AG09309 (cell line): ENCODE measurements at regions not wholly inside any gene's neighbourhood (a gene's known extent, or its start where the extent isn't known, plus 50 kb on each side); places are given as distances from the start of the nearest gene placed in this dataset.

Source experiments
- DNase-seq: peaks from one replicate; pipeline ENCODE4 v3.0.0-alpha.2; 2010; ENCODE audit warnings: low read depth
- H3K4me3 ChIP-seq: 2 replicates; pipeline ENCODE4 v1.5.1; 2011; ENCODE audit warnings: mild to moderate bottlenecking, low read depth, low read length, moderate library complexity; ENCODE audit not compliant: control insufficient read depth
- TF ChIP-seq, protein P1 (sequence below): IDR thresholded peaks from 2 replicates; pipeline ENCODE4 v1.5.1; 2011; ENCODE audit warnings: mild to moderate bottlenecking, low read depth, low read length, inconsistent platforms; ENCODE audit not compliant: insufficient read depth, control insufficient read depth; ENCODE audit errors: missing control alignments

DNA sequence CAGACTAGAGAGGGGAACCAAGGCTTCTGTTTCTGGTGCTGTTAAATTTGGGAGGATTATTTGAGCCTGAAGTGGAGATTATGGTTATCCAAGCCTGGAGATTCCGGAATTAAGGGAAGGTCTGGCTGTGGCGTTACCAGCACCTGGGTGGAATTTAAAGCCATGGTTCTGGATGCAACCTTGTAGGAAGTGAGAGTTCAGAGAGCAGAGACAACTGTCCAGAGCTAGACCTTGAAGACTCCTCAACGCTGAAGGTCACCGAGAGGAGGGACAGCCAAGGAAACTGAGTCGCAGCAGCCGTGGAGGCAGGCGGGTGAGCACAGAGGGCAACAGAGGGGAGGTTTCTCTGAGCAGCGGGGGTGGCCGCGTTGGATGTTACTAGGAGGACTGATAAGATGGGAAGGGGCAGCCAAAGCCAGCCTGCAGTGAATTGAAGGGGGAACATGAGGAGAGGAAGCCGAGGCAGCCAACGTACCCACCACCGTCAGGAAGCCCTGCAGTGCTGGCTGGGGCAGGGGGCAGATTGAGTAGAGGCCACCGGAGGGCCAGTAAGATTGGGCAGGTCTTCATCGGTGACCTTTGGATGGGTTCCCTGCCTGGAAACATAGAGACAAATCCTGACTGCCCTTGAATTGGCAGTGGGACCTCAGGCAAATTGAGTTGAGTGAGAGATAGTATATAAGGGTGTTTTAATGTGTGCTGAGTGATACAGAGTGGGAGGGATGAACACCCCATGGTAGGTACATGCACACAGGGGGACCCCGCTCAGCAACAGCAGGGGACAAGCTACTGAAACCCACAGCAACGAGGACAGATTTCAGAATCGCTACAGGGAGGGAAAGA is 90.3 kb downstream of the SNX5 start:
- no peak overlapping the region for H3K4me3 ChIP-seq
- TF ChIP-seq, protein P1, sequence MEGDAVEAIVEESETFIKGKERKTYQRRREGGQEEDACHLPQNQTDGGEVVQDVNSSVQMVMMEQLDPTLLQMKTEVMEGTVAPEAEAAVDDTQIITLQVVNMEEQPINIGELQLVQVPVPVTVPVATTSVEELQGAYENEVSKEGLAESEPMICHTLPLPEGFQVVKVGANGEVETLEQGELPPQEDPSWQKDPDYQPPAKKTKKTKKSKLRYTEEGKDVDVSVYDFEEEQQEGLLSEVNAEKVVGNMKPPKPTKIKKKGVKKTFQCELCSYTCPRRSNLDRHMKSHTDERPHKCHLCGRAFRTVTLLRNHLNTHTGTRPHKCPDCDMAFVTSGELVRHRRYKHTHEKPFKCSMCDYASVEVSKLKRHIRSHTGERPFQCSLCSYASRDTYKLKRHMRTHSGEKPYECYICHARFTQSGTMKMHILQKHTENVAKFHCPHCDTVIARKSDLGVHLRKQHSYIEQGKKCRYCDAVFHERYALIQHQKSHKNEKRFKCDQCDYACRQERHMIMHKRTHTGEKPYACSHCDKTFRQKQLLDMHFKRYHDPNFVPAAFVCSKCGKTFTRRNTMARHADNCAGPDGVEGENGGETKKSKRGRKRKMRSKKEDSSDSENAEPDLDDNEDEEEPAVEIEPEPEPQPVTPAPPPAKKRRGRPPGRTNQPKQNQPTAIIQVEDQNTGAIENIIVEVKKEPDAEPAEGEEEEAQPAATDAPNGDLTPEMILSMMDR = no peak
- DNase-seq = no peak

DNA sequence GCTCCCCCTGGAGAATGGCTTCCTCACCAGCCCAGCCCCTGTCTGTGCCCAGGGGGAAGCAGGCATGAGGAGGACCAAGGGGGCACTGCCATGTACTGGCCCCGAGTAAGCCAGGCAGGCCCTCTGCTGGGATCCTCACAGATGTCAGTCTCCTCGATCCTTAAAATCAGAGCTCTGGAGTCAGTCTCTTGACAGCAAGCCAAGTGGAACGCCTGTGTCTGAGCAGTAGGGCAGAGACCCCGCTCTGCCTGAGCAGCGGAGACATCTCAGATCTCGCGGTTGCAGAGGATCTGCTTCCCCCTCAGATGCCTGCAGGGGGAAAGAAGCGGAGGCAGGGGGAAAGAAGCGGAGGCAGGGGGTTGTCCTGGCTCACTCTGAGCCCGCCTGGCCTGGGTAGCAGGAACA is 92.6 kb downstream of the SNX5 start:
- TF ChIP-seq, protein P1 = no peak
- no peak overlapping the region for H3K4me3 ChIP-seq
- DNase-seq = no peak

DNA sequence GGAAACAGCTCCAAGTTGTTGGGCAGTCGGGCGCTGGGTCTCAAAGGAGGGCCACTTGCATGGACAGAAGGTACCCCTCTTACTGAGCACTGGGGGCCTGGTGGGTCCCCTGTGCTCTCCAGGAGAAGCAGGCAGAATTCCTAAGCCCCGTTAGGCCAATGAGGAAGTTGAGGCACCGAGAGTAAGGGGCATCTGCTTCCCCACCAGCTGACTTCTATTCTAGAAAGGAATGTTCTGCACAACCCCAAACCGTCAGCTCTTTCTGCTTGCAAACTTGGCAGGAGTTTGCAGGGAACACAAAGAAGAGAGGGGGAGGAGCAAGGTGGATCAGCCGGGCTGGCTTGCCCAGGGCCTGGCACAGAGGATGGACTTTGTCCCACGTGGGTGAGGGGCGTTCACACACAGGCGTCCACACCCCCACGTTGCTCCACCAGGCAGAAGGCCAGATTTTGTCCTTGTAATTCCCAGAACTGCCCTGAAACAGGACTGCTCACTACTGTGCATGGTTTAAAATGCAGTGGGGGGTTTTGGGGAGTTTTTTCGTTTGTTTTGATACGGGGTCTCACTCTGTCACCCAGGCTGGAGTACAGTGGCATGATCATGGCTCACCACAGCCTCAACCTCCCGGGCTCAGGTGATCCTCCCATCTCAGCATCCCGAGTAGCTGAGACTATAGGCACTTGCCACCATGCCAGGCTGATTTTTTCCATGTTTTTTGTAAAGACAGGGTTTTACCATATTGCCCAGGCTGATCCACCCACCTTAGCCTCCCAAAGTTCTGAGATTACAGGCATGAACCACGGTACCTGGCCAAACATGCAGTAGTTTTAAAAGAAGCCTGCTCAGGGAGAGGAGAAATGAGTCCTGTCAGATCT is 93.3 kb downstream of the SNX5 start:
- peak; percentile 57 for DNase-seq
- H3K4me3 ChIP-seq = no peak overlapping the region
- TF ChIP-seq, protein P1 = no peak

DNA sequence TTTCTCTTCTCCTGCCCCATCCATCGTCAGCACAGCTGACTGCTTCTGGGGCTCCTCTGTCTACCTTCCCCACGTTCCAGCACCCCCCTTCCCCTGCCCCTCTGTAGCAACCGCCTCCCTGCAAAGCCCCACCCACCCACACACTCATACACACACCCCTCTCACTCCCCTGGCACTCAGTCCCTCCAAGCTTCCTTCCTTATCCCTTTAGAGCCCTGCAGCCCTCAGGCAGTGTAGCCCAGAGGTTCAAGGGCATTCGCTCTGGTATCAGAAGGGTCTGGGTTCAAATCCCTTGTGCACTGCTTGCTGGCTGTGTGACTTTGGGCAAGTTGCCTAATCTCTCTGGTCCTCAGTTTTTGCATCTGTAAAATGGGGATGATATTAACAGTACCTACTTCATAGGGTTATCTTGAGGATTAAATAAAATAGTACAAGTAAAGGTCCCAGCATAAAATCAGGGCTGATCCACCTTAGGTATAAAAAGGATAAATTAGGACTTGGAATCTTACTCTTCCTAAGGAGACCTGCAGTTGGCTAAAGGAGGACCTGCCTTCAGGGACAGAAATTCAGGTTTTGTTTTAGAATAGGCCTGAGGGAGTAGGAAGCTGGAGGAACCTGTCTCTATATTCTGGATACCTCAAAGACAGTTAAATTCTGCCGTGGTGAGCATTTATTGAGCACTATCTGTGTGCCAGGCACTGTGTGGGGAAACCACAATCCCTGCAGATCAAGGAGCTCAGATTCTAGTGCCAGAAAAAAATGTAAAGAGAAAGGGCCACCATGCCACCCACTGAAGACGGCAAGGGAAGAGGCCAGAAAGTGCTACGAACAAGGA is 94.1 kb downstream of the SNX5 start:
- no peak for DNase-seq
- TF ChIP-seq, protein P1 = no peak
- no peak overlapping the region for H3K4me3 ChIP-seq

DNA sequence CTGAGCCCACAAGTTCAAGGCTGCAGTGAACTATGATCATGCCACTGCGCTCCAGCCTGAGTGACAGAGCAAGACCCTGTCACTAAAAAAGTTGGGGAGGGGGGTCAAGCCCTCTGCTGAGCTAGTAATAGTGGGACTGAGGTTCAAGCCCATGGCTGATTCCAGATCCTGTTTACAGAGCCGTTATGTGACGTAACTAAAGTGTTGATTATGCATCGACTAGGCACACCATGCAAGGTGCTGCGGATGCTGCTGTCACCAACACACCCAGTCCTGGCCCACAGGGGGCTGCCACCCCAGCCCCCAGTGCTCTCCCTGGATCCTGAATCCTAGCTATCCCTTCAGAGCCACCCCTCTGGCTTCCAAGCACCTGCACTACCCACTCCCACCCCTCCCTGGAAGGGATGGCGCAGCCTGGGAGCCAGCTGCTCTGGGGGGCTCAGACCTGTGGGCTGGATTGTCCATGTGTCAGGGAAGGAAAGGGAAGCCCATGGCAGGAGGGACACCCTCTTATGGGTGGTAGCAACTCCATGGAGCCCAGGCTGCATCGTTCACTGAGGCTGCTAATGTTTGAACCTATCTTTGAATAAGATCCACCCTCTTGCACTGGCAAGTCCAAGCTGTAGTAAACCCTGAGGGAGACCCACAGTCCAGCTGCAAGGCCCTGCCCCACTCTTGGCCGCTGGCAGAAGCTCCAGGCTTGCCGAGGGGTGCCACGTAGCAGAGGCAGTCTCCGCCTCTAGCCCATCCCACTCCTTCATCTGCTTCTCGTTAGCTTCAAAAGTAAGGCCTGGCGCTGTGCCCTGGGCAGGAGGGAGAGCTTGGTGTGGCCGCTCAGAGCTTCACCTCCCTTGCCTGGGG is 95.0 kb downstream of the SNX5 start:
- TF ChIP-seq, protein P1 = no peak
- H3K4me3 ChIP-seq = no peak overlapping the region
- DNase-seq = peak; percentile 95

DNA sequence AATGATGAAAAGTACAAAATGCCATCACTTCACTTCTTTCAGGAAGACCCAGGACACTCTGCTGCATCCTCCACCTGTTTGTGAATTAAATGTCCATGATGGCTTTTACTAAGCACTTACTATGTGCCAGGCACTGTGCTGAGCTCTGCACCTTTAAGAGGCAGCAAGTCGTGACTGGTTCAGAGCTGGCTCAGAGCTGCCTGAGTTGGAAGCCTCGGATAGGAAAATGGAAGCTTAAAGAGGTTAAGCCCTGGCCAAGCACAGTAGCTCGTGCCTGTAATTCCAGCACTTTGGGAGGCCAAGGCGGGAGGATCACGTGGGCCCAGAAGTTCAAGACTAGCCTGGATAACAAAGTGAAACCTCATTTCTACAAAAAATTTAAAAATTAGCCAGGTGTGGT is 95.6 kb downstream of the SNX5 start:
- TF ChIP-seq, protein P1 = no peak
- DNase-seq = no peak
- H3K4me3 ChIP-seq = no peak overlapping the region
